Tibial nerve (tissue), 3 donors: ENCODE measurements at regions not wholly inside any gene's neighbourhood (a gene's known extent, or its start where the extent isn't known, plus 50 kb on each side); places are given as distances from the start of the nearest gene placed in this dataset.

Experiments used
- EP300 ChIP-seq, 2 donors: sonication (generic); formaldehyde crosslinking; IDR thresholded peaks; one replicate each; pipeline ENCODE4 v1.6.1; 2017; ENCODE audit warnings: antibody characterized with exemption in 2 of 2, mild to moderate bottlenecking in 1 of 2
- POLR2A ChIP-seq, 2 donors: fragments of 450-650 bp; IDR thresholded peaks; one replicate each; pipeline ENCODE4 v1.6.1; 2017; ENCODE audit warnings: antibody characterized with exemption in 2 of 2, mild to moderate bottlenecking in 2 of 2, moderate library complexity in 2 of 2

DNA sequence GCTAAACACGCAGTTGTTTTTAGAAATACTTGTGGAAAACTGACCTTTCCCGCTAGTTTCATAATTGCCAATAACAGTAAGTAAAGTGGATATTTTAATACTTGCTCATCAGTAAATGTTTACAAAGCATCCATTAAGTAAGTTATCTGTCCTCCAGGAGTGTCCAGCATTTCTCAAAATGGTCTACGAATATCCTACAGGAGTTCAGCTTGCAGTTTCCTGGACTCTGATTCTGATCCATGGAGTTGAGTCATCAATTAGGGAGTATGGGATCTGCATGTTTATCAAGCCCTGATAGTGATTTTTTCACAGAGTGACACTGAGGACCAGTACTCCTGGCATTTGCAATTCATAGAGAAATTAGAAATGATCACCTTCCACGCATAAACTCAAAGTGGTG lies 325.2 kb upstream of the AADAT start:
- TF ChIP-seq EP300 (IDR thresholded peaks at IDR 0.05) (no peak), POLR2A (IDR thresholded peaks at IDR 0.05) (no peak)
